ENCODE measurements at regions not wholly inside any gene's neighbourhood (a gene's known extent, or its start where the extent isn't known, plus 50 kb on each side); places are given as distances from the start of the nearest gene placed in this dataset.

GRCh38 chr6:14321992-14322772, 204.6 kb downstream of the CD83 start:
- no peak for TF ChIP-seq EZH2phosphoT487 (IDR thresholded peaks at IDR 0.05; ENCODE audit: borderline replicate concordance, low read depth, low read length)
- TF ChIP-seq CTCF (conservative IDR thresholded peaks at IDR 0.05; ENCODE audit: low read length): no peak
